GM21390 (cell line): ENCODE measurements at regions not wholly inside any gene's neighbourhood (a gene's known extent, or its start where the extent isn't known, plus 50 kb on each side); places are given as distances from the start of the nearest gene placed in this dataset.

ENCODE experiments used
- ATAC-seq: cut with Tn5 transposase; IDR thresholded peaks from one replicate; pipeline ENCODE4 v1.9.1; 2021; ENCODE audit not compliant: unreplicated experiment

DNA sequence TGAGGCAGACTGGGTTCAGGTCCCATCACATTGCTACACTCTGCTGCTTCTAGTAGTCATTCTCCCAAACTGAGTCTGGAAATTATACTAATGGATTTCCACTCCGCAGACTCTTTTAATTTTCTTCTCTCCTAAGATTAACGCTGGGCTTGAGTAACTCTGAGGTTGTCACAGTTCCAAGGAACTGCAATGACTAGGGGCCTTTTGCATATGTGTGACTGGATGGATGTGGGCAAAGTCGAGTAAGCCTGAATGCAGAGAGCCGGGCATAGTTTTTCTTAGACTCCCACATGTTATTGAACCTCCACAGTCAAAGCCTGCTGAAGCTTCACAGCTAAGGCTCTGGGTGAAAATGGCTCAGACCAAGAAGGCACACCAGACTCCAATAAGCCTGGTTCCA, 160.9 kb upstream of the PROX1 start:
- ATAC-seq: no peak

DNA sequence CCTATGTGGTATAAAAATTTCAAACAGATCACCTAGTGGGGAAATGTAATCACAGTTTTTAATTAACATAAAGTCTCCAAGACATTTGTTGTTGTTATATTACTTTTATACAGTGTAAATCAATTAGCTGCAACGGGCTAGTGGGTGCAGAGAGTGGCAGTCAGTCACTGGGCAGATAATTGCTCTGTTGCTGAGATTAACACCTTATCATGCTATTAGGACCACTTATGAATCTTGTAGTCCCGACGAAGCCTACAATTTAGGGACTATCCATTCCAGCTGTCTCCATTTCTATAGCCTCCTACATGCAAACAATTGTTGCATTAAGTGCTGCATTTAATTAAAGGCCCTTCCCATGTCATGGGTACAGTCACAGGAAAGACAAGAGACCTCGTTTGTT, 158.9 kb upstream of the PROX1 start:
- no peak for ATAC-seq

DNA sequence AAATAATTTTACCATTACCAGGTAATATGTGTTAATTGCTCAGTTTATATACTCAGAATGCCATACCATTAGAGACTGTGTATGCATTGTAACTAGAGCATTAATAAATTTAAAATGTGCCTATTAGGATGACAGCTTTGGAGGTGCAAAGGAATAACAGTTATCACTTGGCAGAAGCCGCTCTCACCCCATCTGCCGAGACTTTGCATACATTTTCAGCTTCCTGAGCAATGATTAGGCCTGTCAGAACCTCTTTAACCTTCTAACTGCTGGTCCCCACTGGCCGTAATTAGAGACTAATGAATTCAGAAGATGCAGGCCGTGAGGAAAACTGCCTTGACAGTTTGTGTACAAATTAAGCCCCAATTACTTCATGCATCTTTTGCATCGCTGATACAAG, 158.0 kb upstream of the PROX1 start:
- ATAC-seq: no peak

DNA sequence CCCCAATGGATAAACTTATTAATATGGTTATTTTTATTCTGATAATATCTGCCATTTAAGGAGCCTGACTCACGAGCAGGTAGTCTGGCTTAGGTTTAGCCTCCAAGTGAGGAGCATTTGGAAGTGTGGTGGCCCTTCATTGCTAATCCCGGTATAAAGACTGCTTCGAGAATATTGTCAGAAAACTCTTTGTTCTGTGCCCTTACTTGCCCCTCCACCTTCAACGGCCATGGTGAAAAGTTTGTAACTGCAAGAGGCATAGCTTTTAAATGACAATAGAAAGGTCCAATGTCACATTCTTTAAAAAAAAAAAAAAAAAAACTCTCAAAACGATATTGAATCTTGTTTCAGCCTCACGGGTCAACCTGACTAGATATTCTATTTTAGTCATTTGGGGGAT, 157.4 kb upstream of the PROX1 start:
- ATAC-seq: no peak

DNA sequence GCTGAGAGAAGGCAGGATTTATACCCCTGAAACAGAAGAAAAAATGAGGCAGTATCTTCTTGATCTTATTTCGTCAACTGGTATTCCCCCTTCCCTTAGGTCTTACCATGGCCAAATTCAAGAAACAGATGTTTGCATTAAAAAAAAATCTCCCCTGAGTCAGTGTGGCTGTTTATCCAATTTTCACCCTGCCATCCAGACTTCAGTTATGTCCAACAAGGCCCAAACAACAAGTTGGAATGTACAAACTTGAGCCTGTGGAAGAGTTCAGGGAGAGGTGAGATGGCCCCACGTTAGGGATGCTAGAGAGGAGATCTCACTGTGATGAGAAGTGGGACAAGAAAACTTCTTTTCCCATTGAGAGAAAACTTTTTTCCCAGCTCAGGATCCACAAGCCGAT, 147.2 kb upstream of the PROX1 start:
- ATAC-seq: no peak

DNA sequence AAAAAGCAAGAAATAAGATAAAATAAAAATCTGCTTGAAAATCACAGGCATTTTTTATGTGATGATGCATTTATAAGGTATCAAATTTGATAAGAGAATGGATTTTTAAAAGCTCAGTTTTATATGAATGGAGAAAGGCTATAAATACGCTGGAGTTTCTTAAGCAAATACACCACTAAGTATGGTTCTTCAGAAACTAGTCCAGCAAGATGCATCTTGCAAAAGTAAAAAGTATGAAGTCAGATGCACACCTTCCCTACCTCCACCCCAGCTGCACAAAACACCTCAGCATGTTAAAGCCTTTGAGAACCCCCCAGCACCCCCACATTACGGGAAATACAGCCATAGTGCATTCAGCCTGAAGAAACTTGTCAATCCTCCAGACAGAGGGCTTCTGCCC, 143.1 kb upstream of the PROX1 start:
- ATAC-seq: no peak

DNA sequence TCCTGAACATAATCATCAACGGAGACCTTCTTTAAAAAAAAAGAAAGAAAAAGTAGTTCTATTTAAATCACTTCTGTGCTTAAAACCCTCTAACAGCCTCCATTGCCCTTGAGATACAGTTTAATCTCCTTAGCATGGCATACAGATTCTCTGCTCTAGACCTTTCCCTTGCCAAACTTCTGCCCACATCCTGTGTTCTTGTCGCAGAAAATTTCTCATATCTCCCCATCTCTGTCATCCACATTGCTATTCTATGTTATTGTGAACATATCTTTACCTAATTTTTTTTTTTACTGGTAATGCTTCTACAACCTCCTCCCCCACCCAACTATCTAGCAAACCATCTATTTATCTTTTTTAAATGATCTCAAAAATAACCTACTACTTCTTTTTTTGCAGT, 135.7 kb upstream of the PROX1 start:
- no peak for ATAC-seq

GRCh38 chr1:213858581-213858980, 129.2 kb upstream of the PROX1 start:
- ATAC-seq: no peak

DNA sequence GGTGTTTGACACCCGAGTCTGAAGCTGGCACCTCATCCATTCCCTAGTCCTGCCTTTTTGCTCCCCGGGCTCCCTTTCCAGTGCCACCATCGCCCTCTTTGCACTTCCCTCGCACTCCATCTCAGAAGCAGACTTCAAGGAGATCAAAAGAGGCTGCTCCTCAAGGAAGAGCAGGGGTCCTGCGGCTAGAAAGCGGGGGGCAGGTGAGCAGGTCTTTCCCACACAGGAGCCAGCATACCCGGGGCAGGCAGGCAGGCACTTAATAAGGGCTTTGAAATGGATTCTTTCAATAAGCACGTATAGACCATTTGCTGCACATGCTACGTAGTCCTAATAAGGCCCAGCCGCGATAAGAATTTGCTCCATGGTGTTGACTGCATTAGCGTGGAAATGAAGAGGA, 125.9 kb upstream of the PROX1 start:
- no peak for ATAC-seq

DNA sequence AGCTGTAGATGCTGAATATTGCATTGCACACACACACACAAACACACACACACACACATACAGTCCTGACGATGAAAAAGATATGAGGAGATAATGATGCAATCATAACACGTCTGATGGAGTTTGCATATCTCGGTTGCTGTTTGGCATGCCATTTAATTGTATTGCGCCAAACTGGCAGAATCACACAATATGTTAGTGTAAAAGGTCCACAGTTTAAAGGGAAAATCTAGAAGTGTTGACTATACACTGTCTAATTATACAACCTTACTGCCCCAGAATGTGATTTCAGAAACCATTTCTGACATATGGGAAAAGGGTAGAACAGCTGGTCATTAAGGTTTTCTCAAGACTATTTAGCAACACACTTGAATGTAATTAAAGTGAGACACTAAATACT, 123.7 kb upstream of the PROX1 start:
- no peak for ATAC-seq

GRCh38 chr1:213868482-213868881, 119.3 kb upstream of the PROX1 start:
- ATAC-seq: no peak

- no peak for ATAC-seq
These were observed 116.6 kb upstream of the PROX1 start for GRCh38 chr1:213871179-213871578.

- no peak for ATAC-seq
These were observed 113.0 kb upstream of the PROX1 start for GRCh38 chr1:213874789-213875188.

- no peak for ATAC-seq
These were observed 111.2 kb upstream of the PROX1 start for GRCh38 chr1:213876531-213876930.

DNA sequence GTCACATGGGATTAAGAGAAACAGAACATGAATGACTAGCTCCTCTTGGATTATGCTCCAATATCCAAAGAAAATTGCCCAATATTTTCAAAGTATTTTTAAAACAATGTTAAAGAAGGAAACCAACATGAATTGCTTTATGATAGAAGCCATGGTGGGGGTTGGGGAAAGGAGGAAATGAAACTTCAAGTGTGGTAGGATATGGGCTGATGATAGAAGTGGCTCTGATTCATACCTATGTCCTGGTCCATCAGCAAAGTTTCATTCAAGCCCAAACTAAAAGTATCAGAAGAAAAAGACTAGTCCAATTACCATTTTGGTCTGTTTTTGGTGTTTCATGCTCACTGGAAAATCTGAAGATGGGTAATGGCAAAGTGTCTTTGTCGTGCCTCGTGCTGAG, 104.2 kb upstream of the PROX1 start:
- no peak for ATAC-seq

DNA sequence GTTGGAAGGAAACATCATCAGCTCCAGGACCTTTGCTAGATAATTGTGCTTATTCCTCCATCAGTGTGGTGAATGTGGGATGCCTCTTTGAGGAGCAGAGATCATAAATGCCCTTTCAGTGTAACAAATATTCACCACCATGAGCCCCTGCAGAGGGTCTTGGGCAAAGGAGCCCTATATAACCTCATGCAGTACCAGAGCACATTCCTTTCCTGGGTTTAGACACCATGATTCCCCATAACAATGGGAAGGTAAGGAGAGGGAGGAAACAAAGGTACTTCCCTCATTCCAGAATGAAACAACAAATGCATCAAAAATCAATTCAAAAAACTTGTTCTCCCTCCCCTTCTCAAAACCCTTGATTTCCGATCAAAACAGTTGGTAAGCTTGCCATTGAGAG, 103.4 kb upstream of the PROX1 start:
- no peak for ATAC-seq

DNA sequence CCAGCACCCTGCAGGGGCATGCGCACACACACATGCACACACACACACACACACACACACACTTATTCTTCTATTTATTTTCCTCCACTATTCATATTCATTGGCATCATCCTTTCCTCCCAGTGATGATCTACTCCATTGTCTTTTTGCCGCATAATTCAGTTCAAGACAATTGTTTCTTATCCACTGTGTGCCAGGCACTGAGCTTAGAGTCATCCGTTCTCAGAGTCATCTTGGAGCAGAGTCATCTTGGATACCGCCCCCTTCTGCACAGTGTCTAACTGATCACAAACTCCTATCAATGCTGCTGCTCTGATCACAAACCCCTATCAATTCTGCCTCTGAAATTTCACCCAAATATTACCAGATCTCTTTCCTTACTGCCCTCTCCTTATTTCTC, 102.8 kb upstream of the PROX1 start:
- no peak for ATAC-seq

- ATAC-seq: no peak
These were observed 99.9 kb upstream of the PROX1 start for GRCh38 chr1:213887842-213888241.

DNA sequence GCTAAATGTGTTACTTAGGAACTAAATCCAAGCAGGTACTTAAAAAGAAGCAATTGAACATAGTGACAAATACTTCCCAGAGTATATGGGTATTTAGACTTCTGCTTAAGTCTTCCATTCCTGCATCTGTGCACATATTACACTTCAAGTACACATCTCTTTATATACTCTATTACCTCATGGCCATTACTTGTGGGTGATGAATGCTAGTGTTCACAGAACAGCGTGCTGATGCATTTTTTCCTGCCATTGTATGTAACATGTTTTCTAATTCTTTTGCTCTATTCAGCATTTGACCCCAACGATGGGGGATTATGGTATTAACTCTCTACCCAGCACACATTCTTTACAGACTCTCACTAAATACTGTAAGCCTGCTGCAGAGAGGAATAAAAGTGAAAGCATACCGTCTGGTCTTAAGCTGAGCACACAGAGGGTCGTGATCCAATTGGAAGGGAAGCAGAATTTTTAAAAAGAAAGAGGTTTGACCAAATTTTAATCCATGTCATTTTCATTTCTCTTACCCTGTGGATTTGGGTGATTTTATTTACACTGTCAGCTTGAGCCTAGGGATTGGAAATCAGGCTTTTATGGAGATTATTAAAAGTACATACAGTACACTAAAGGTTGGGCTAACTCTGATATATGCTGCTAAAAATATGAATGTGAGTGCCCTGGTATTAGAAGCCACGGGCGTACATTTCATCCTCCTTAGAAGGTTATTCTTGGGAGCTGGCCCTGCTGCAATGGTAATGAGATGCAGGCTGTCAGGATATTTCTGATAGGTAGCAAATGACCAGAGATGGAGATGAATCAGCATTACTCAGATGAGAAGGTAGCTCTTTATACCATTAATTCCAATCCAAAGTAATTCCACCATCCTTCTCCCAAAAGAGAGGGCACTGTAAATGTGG, 95.5 kb upstream of the PROX1 start:
- no peak for ATAC-seq

- no peak for ATAC-seq
These were observed 89.1 kb upstream of the PROX1 start for GRCh38 chr1:213898684-213899083.

DNA sequence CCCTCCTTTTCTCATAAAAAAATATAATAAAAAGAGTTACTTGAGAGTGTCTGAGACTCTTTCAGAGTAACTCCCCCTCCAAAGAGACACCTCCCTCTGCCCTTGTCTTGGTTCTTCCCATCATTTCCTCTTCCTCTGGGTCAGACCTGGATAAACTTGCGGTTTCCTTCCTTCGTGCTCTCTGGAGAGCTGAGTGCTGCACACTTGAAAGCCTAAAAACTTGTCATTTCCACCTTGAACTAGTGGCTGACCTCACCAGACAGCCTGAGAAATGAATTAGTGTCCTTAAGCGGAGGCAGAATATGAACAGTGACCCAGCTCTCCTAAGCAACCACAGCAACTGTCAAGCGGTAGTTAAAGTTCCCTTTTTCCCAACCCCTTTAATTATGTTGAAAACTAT, 88.4 kb upstream of the PROX1 start:
- no peak for ATAC-seq

- ATAC-seq: no peak
These were observed 82.4 kb upstream of the PROX1 start for GRCh38 chr1:213905344-213905743.

GRCh38 chr1:213908521-213908920, 79.3 kb upstream of the PROX1 start:
- no peak for ATAC-seq
